ENCODE measurements at regions not wholly inside any gene's neighbourhood (a gene's known extent, or its start where the extent isn't known, plus 50 kb on each side); places are given as distances from the start of the nearest gene placed in this dataset.

- ChIA-PET CTCF (no interaction called here), POLR2A (ENCODE audit: unreplicated experiment) (no interaction called here)
- H3K79me2 ChIP-seq (ENCODE audit: low read depth): no peaks in the 10 kb centered on the region
- no peaks in the 10 kb centered on the region for H3K4me1 ChIP-seq (replicated peaks; ENCODE audit: insufficient read depth)
- no peak overlapping the region for H3K27ac ChIP-seq
- no peaks in the 10 kb centered on the region for H3K36me3 ChIP-seq (ENCODE audit: low read depth)
- no peaks in the 10 kb centered on the region for H3K9me2 ChIP-seq (ENCODE audit: insufficient read depth)
- H3K4me3 ChIP-seq: no peak overlapping the region
- TF ChIP-seq CTCF (conservative IDR thresholded peaks at IDR 0.05) (no peak), EZH2 (IDR thresholded peaks at IDR 0.05; ENCODE audit: low read depth) (no peak)
- no peaks in the 10 kb centered on the region for H3K27me3 ChIP-seq (ENCODE audit: insufficient read depth, low read depth)
- no peak overlapping the region for H3K4me2 ChIP-seq
- intact Hi-C loops (cut with micrococcal nuclease; ENCODE audit: unreplicated experiment): no loop called here
- BruUV-seq (replicated peaks): no TSS peak
- DNase-seq: no peak
- no peak overlapping the region for H2AFZ ChIP-seq
- no peaks in the 10 kb centered on the region for H3F3A ChIP-seq (ENCODE audit: insufficient read depth, low read depth)
- no peaks in the 10 kb centered on the region for H4K20me1 ChIP-seq (ENCODE audit: insufficient read depth)
- H3K9me3 ChIP-seq (ENCODE audit: insufficient read depth, low read depth): no peaks in the 10 kb centered on the region
Observed at GRCh38 chr9:118630931-118631595, 738.2 kb downstream of the BRINP1 start.

GRCh38 chr9:118631956-118632355 is 737.3 kb downstream of the BRINP1 start:
- no peak overlapping the region for H2AFZ ChIP-seq
- no TSS peak for BruUV-seq (replicated peaks)
- H3K4me1 ChIP-seq (replicated peaks; ENCODE audit: insufficient read depth): no peaks in the 10 kb centered on the region
- ChIA-PET CTCF (no interaction called here), POLR2A (ENCODE audit: unreplicated experiment) (no interaction called here)
- H3K27ac ChIP-seq: no peak overlapping the region
- no peaks in the 10 kb centered on the region for H3K27me3 ChIP-seq (ENCODE audit: insufficient read depth, low read depth)
- no peaks in the 10 kb centered on the region for H3K9me2 ChIP-seq (ENCODE audit: insufficient read depth)
- no peak overlapping the region for H3K4me2 ChIP-seq
- no peaks in the 10 kb centered on the region for H3F3A ChIP-seq (ENCODE audit: insufficient read depth, low read depth)
- H4K20me1 ChIP-seq (ENCODE audit: insufficient read depth): no peaks in the 10 kb centered on the region
- no peaks in the 10 kb centered on the region for H3K79me2 ChIP-seq (ENCODE audit: low read depth)
- no peak overlapping the region for H3K4me3 ChIP-seq
- H3K36me3 ChIP-seq (ENCODE audit: low read depth): no peaks in the 10 kb centered on the region
- intact Hi-C loops (cut with micrococcal nuclease; ENCODE audit: unreplicated experiment): no loop called here
- no peak for DNase-seq
- no peaks in the 10 kb centered on the region for H3K9me3 ChIP-seq (ENCODE audit: insufficient read depth, low read depth)
- TF ChIP-seq EZH2 (IDR thresholded peaks at IDR 0.05; ENCODE audit: low read depth): no peak
- no peak; the same call in 1 of the 2 replicates for TF ChIP-seq CTCF (conservative IDR thresholded peaks at IDR 0.05)

- Histone ChIP-seq H3K4me2 (no peak overlapping the region), H3K4me3 (no peak overlapping the region), H3K27ac (no peak overlapping the region), H2AFZ (no peak overlapping the region), H3K9me3 (ENCODE audit: insufficient read depth, low read depth) (peaks cover 2% of the 10 kb centered on the region; the same call in 1 of the 2 replicates), H3K27me3 (ENCODE audit: insufficient read depth, low read depth) (no peaks in the 10 kb centered on the region), H4K20me1 (ENCODE audit: insufficient read depth) (0 out of 2 replicates have a peak, but pooled peaks cover 4% of the 10 kb centered on the region), H3K4me1 (replicated peaks; ENCODE audit: insufficient read depth) (no peaks in the 10 kb centered on the region), H3F3A (ENCODE audit: insufficient read depth, low read depth) (no peaks in the 10 kb centered on the region), H3K36me3 (ENCODE audit: low read depth) (no peaks in the 10 kb centered on the region), H3K79me2 (ENCODE audit: low read depth) (no peaks in the 10 kb centered on the region), H3K9me2 (ENCODE audit: insufficient read depth) (no peaks in the 10 kb centered on the region)
- no peak for TF ChIP-seq EZH2 (IDR thresholded peaks at IDR 0.05; ENCODE audit: low read depth)
- TF ChIP-seq CTCF (conservative IDR thresholded peaks at IDR 0.05): no peak
- intact Hi-C loops (cut with micrococcal nuclease; ENCODE audit: unreplicated experiment): no loop called here
- ChIA-PET POLR2A (ENCODE audit: unreplicated experiment) (no interaction called here), CTCF (no interaction called here)
- DNase-seq: no peak
- BruUV-seq (replicated peaks): no TSS peak
Observed at GRCh38 chr9:118635416-118635815, 733.8 kb downstream of the BRINP1 start.
